Endothelial cell (in vitro differentiated cells): ENCODE measurements at regions not wholly inside any gene's neighbourhood (a gene's known extent, or its start where the extent isn't known, plus 50 kb on each side); places are given as distances from the start of the nearest gene placed in this dataset.
"Not testable (repeated sequence)": the region's sequence is repeated elsewhere in the genome, so short reads cannot be mapped to it uniquely, and the experiment has no call there.

ENCODE experiments used
- DNase-seq: peaks from one replicate; pipeline ENCODE4 v3.0.0; 2021; ENCODE audit warnings: low spot score
- H3K27ac Mint-ChIP-seq: one replicate; pipeline ENCODE4 v1.8.0; 2021; ENCODE audit warnings: mixed read lengths, inconsistent platforms; ENCODE audit not compliant: unreplicated experiment
- H3K27me3 Mint-ChIP-seq: one replicate; pipeline ENCODE4 v1.8.0; 2021; ENCODE audit warnings: mild to moderate bottlenecking, moderate library complexity, mixed read lengths, inconsistent platforms; ENCODE audit not compliant: unreplicated experiment
- H3K36me3 Mint-ChIP-seq: one replicate; pipeline ENCODE4 v1.8.0; 2021; ENCODE audit warnings: mild to moderate bottlenecking, low read depth, mixed read lengths, inconsistent platforms; ENCODE audit not compliant: unreplicated experiment
- H3K4me1 Mint-ChIP-seq: one replicate; pipeline ENCODE4 v1.8.0; 2021; ENCODE audit warnings: mild to moderate bottlenecking, mixed read lengths, inconsistent platforms; ENCODE audit not compliant: unreplicated experiment
- H3K4me3 Mint-ChIP-seq: one replicate; pipeline ENCODE4 v1.8.0; 2021; ENCODE audit warnings: mild to moderate bottlenecking, mixed read lengths, inconsistent platforms; ENCODE audit not compliant: unreplicated experiment
- H3K9me3 Mint-ChIP-seq: one replicate; pipeline ENCODE4 v1.8.0; 2021; ENCODE audit warnings: mixed read lengths, inconsistent platforms; ENCODE audit not compliant: unreplicated experiment
- CTCF ChIP-seq: fragments of 200-600 bp; sonication (generic); IDR thresholded peaks from one replicate; pipeline ENCODE4 v1.5.0; 2021; ENCODE audit warnings: antibody characterized with exemption; ENCODE audit not compliant: unreplicated experiment

DNA sequence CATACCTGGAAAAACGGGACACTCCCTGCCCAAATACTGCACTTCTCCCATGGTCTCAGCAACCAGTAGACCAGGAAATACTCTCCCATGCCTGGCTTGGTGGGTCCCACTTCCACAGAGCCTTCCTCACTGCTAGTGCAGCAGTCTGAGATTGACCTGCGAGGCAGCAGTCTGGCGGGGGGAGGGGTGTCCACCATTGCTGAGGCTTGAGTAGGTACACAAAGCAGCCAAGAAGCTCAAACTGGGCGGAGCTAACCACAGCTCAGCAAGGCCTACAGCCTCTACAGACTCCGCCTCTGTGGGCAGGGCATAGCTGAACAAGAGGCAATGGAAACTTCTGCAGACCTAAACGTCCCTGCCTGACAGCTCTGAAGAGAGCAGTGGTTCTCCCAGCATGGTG, 191.5 kb upstream of the FTMT start:
- no peaks in the 10 kb centered on the region for H3K4me1 Mint-ChIP-seq
- no peak for DNase-seq
- H3K4me3 Mint-ChIP-seq = no peak overlapping the region
- no peak overlapping the region for H3K27ac Mint-ChIP-seq
- H3K27me3 Mint-ChIP-seq = peaks cover 4% of the 10 kb centered on the region
- no peaks in the 10 kb centered on the region for H3K9me3 Mint-ChIP-seq
- H3K36me3 Mint-ChIP-seq = no peaks in the 10 kb centered on the region
- TF ChIP-seq CTCF = no peak

- not testable (repeated sequence) for H3K27me3 Mint-ChIP-seq, H3K4me3 Mint-ChIP-seq, H3K36me3 Mint-ChIP-seq, H3K9me3 Mint-ChIP-seq, H3K4me1 Mint-ChIP-seq, DNase-seq, H3K27ac Mint-ChIP-seq
Observed at GRCh38 chr5:121665542-121665941, 186.1 kb upstream of the FTMT start.

DNA sequence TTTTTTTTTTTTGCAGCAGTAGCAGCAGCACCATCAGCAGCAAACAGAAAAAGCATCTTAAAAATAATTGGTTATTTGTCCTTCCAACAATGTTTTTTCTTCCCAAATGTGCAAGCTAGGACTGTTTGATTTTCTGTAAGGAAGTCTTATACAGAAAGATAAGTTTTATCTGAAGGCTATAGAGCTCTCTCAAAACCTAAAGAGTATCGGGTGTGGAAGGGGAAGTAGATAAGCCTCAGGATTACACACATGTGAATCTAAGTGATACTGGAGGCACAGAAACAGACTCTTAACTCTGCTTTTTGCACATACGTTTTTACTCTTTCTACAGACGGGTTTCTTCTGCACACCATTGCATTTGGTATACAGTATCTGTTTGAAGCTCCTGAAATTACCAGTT, 184.4 kb upstream of the FTMT start:
- TF ChIP-seq CTCF = no peak
- no peaks in the 10 kb centered on the region for H3K36me3 Mint-ChIP-seq
- DNase-seq = no peak
- H3K4me1 Mint-ChIP-seq = no peaks in the 10 kb centered on the region
- H3K9me3 Mint-ChIP-seq = no peaks in the 10 kb centered on the region
- H3K27me3 Mint-ChIP-seq = peaks cover 2% of the 10 kb centered on the region
- no peak overlapping the region for H3K4me3 Mint-ChIP-seq
- no peak overlapping the region for H3K27ac Mint-ChIP-seq

- Mint-ChIP-seq H3K4me1 (no peaks in the 10 kb centered on the region), H3K27ac (no peak overlapping the region), H3K27me3 (peaks cover 2% of the 10 kb centered on the region), H3K36me3 (no peaks in the 10 kb centered on the region), H3K9me3 (no peaks in the 10 kb centered on the region), H3K4me3 (no peak overlapping the region)
- DNase-seq = no peak
- no peak for TF ChIP-seq CTCF
Observed at GRCh38 chr5:121668635-121669034, 183.0 kb upstream of the FTMT start.

DNA sequence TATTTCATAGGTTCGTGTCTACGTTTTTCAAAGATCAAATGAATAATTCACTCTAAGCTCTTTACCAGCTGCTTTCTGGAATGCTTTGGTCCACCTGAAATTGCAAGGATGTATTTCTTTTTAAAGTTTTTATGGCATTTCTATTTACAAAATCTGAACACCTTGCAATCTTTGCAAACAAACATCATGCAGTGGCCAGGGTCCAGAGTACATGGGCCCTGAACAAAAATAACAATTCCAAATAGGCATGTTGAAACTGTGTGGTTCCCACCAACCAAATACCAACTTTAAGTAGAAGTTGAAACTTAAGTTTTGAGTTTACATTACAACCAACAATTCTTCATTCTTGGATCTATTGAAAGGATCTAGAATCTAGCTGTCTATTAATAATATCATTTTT, 180.1 kb upstream of the FTMT start:
- no peak for DNase-seq
- Mint-ChIP-seq H3K27me3 (no peaks in the 10 kb centered on the region), H3K4me1 (no peaks in the 10 kb centered on the region), H3K9me3 (no peaks in the 10 kb centered on the region), H3K4me3 (no peak overlapping the region), H3K27ac (no peak overlapping the region), H3K36me3 (no peaks in the 10 kb centered on the region)
- no peak for TF ChIP-seq CTCF

- Mint-ChIP-seq H3K4me3 (no peak overlapping the region), H3K27ac (no peak overlapping the region), H3K27me3 (peaks cover 1% of the 10 kb centered on the region), H3K9me3 (no peaks in the 10 kb centered on the region), H3K36me3 (no peaks in the 10 kb centered on the region), H3K4me1 (no peaks in the 10 kb centered on the region)
- no peak for TF ChIP-seq CTCF
- no peak for DNase-seq
Observed at GRCh38 chr5:121675924-121676323, 175.8 kb upstream of the FTMT start.
